B cell (primary cell): ENCODE measurements at regions not wholly inside any gene's neighbourhood (a gene's known extent, or its start where the extent isn't known, plus 50 kb on each side); places are given as distances from the start of the nearest gene placed in this dataset.

Source experiments
- ATAC-seq: fragments of 200-7000 bp; cut with Tn5 transposase; one replicate; pipeline ENCODE4 v1.10.0; 2021; ENCODE audit warnings: low read depth, mild to moderate bottlenecking, moderate number of reproducible peaks, moderate library complexity
- CTCF ChIA-PET: fragments of 350-600 bp; sonication (Branson Sonifier 250); formaldehyde crosslinking; loops from one replicate; lab custom pipeline; 2021; ENCODE audit warnings: antibody characterized with exemption, inconsistent platforms; lab: Charles Lee
- POLR2A ChIA-PET: fragments of 350-600 bp; sonication (Branson Sonifier 250); formaldehyde crosslinking; loops from one replicate; lab custom pipeline; 2021; ENCODE audit warnings: antibody characterized with exemption; lab: Charles Lee
- DNase-seq: peaks from one replicate; pipeline ENCODE4 v3.0.0; 2013
- H2AFZ ChIP-seq: 2 replicates; pipeline ENCODE4 v1.6.1; 2012; ENCODE audit warnings: mild to moderate bottlenecking, low read depth, low read length; ENCODE audit not compliant: insufficient read depth, poor library complexity, severe bottlenecking
- H3K27ac ChIP-seq, 2 donors: 1 replicate in 1 of 2; 2 replicates in 1 of 2; pipeline ENCODE4 v1.5.1; 2012 to 2013; ENCODE audit warnings: low read length in 2 of 2, mild to moderate bottlenecking in 2 of 2, moderate library complexity in 1 of 2
- H3K27me3 ChIP-seq, 4 experiments: fragments of 200-600 bp in 1 of 4; sonication (generic) in 1 of 4; replicated peaks in 1 of 4; 1 replicate in 2 of 4; 2 replicates in 2 of 4; pipeline versions ENCODE4 v1.6.1 to v1.7.0; 2013 to 2016; ENCODE audit warnings: low read length in 3 of 4, mild to moderate bottlenecking in 2 of 4, mixed read lengths in 1 of 4, moderate library complexity in 1 of 4; ENCODE audit not compliant: insufficient read depth in 4 of 4, control insufficient read depth in 3 of 4; ENCODE audit errors: control extremely low read depth in 1 of 4
- H3K36me3 ChIP-seq, 2 experiments: replicated peaks in 1 of 2; 1 replicate in 1 of 2; 2 replicates in 1 of 2; pipeline versions ENCODE4 v1.6.1 to v1.7.1; 2013; ENCODE audit warnings: low read length in 1 of 2; ENCODE audit not compliant: insufficient read depth in 2 of 2, control insufficient read depth in 1 of 2; ENCODE audit errors: control extremely low read depth in 1 of 2, extremely low read depth in 1 of 2
- H3K4me1 ChIP-seq, 2 donors: fragments of 200-600 bp in 1 of 2; sonication (generic) in 1 of 2; 1 replicate in 1 of 2; 2 replicates in 1 of 2; pipeline versions ENCODE4 v1.5.1 to v1.6.1; 2013 to 2017; ENCODE audit warnings: low read length in 2 of 2; ENCODE audit not compliant: control insufficient read depth in 2 of 2, insufficient read depth in 2 of 2
- H3K4me2 ChIP-seq: replicated peaks from 2 replicates; pipeline ENCODE3; 2012; ENCODE audit warnings: mild to moderate bottlenecking, low read depth, low read length; ENCODE audit not compliant: poor library complexity, severe bottlenecking
- H3K4me3 ChIP-seq, 5 experiments: fragments of 200-600 bp in 1 of 5; sonication (generic) in 1 of 5; 1 replicate in 3 of 5; 2 replicates in 2 of 5; pipeline versions ENCODE4 v1.5.1 to v1.7.0; 2011 to 2016; ENCODE audit warnings: low read length in 4 of 5, mild to moderate bottlenecking in 4 of 5, low read depth in 2 of 5, control low read depth in 1 of 5, moderate library complexity in 1 of 5; ENCODE audit not compliant: insufficient read depth in 1 of 5; ENCODE audit errors: control extremely low read depth in 1 of 5, extremely low read depth in 1 of 5
- H3K79me2 ChIP-seq: fragments of 200-600 bp; sonication (generic); one replicate; pipeline ENCODE4 v1.6.0; 2016; ENCODE audit warnings: low read length; ENCODE audit not compliant: control insufficient read depth, insufficient read depth
- H3K9ac ChIP-seq: fragments of 200-600 bp; sonication (generic); 2 replicates; pipeline ENCODE4 v1.6.1; 2017; ENCODE audit warnings: mild to moderate bottlenecking, low read length, moderate library complexity
- H3K9me3 ChIP-seq, 3 donors: one replicate each; pipeline versions ENCODE4 v1.6.1 to v1.7.1; 2013; ENCODE audit warnings: low read length in 2 of 3; ENCODE audit not compliant: control insufficient read depth in 2 of 3, insufficient read depth in 1 of 3; ENCODE audit errors: control extremely low read depth in 1 of 3
- H4K20me1 ChIP-seq: 2 replicates; pipeline ENCODE4 v1.6.0; 2012; ENCODE audit warnings: mild to moderate bottlenecking, low read length; ENCODE audit not compliant: insufficient read depth, control insufficient read depth, poor library complexity, severe bottlenecking
- H3K27ac Mint-ChIP-seq: one replicate; pipeline ENCODE4 v1.8.0; 2021; ENCODE audit warnings: mixed read lengths
- H3K27me3 Mint-ChIP-seq: one replicate; pipeline ENCODE4 v1.8.0; 2021; ENCODE audit warnings: mixed read lengths
- H3K4me1 Mint-ChIP-seq: one replicate; pipeline ENCODE4 v1.8.0; 2021; ENCODE audit warnings: mixed read lengths
- H3K4me3 Mint-ChIP-seq: one replicate; pipeline ENCODE4 v1.8.0; 2021; ENCODE audit warnings: mixed read lengths
- H3K9me3 Mint-ChIP-seq: one replicate; pipeline ENCODE4 v1.8.0; 2022; ENCODE audit warnings: mixed read lengths; ENCODE audit not compliant: insufficient read depth
- EZH2 ChIP-seq: IDR thresholded peaks from 2 replicates; pipeline ENCODE4 v1.6.1; 2012; ENCODE audit warnings: borderline replicate concordance, low read depth, mild to moderate bottlenecking, moderate library complexity, low read length; ENCODE audit not compliant: insufficient read depth, poor library complexity, severe bottlenecking
- WGBS: methylation state at CpG from one replicate; pipeline ENCODE4 v1.1.5; 2013; ENCODE audit warnings: missing lambda C conversion rate; ENCODE audit not compliant: insufficient coverage; 5-methylcytosine and 5-hydroxymethylcytosine counted together
- intact Hi-C: fragments of 100-400 bp; cut with micrococcal nuclease; formaldehyde crosslinking; loops from one replicate; pipeline ENCODE4 v1.10.0; 2022
- TF ChIP-seq, protein P1 (sequence below): fragments of 200-600 bp; IDR thresholded peaks from one replicate; pipeline ENCODE4 v1.8.0; 2022; ENCODE audit warnings: antibody characterized with exemption, mild to moderate bottlenecking

DNA sequence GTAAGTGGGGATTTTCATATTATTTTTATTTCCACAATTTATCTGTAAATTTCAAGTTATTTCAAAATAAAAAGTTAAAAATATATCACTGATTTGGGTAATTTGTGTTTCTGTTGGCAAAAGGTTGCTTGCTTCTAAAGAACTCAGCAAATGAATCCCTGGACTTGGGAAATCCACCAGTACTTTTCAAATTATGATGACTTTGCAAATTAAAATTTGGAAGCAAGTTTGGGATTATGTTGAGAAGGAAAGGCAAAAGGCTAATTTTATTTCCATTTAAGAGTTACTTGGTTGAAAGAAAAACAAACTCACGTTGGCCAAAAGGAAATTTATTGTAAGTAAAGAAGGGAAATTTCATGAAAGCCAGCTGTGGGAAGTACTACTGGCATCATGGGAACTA lies 220.3 kb downstream of the MAP2K6 start:
- no peak for TF ChIP-seq EZH2
- TF ChIP-seq, protein P1, sequence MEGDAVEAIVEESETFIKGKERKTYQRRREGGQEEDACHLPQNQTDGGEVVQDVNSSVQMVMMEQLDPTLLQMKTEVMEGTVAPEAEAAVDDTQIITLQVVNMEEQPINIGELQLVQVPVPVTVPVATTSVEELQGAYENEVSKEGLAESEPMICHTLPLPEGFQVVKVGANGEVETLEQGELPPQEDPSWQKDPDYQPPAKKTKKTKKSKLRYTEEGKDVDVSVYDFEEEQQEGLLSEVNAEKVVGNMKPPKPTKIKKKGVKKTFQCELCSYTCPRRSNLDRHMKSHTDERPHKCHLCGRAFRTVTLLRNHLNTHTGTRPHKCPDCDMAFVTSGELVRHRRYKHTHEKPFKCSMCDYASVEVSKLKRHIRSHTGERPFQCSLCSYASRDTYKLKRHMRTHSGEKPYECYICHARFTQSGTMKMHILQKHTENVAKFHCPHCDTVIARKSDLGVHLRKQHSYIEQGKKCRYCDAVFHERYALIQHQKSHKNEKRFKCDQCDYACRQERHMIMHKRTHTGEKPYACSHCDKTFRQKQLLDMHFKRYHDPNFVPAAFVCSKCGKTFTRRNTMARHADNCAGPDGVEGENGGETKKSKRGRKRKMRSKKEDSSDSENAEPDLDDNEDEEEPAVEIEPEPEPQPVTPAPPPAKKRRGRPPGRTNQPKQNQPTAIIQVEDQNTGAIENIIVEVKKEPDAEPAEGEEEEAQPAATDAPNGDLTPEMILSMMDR, result no peak
- Histone ChIP-seq H3K4me3 (no peak overlapping the region), H4K20me1 (no peaks in the 10 kb centered on the region), H3K79me2 (no peaks in the 10 kb centered on the region), H3K27ac (no peak overlapping the region), H3K9me3 (no peaks in the 10 kb centered on the region), H3K36me3 (no peaks in the 10 kb centered on the region), H2AFZ (no peak overlapping the region), H3K9ac (no peak overlapping the region), H3K4me1 (no peaks in the 10 kb centered on the region), H3K27me3 (no peaks in the 10 kb centered on the region), H3K4me2 (no peak overlapping the region)
- no peak for ATAC-seq
- CTCF ChIA-PET, result no interaction called here
- Mint-ChIP-seq H3K9me3 (no peaks in the 10 kb centered on the region), H3K27me3 (no peaks in the 10 kb centered on the region), H3K4me3 (no peak overlapping the region), H3K27ac (no peak overlapping the region), H3K4me1 (no peaks in the 10 kb centered on the region)
- DNase-seq, result no peak
- WGBS, result no CpG with 5 or more reads among the region's 1 CpG
- intact Hi-C loops, result no loop called here
- POLR2A ChIA-PET, result no interaction called here

DNA sequence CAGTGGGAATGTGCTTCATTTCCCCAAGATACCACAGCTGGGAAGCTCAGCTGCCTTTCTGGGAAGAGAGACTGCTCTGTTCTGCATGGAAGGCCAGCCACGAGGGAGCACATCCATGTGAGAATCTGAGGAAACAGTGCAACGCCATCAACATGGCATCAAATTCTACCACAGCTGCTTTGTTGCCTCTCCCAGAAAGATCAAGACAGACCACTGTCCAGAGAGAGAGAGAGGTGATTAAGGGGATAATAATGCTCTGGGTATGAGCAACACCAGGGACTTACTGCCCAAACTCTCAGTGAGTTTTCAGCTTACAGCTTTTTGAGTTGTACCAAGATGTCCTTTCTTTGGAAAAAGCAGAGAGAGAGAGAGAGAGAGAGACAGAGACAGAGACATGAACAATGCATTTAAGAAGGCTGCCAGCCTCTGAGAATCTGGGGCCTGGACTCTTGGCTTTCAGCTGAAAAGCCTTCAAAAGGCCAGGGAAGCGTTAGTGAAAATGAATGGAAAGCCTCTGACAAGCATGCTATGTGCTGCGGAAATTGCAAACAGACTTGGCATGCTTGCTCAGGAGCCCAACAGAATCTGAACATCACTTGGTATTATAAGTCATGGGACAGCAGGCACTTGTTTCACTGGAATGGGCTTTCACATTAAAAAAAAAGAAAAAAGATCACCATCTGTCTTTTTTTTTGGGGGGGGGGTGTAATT lies 223.1 kb downstream of the MAP2K6 start:
- H4K20me1 ChIP-seq, result no peaks in the 10 kb centered on the region
- Mint-ChIP-seq H3K4me3 (no peak overlapping the region), H3K9me3 (no peaks in the 10 kb centered on the region), H3K27me3 (no peaks in the 10 kb centered on the region), H3K27ac (no peak overlapping the region), H3K4me1 (no peaks in the 10 kb centered on the region)
- no peaks in the 10 kb centered on the region for H3K36me3 ChIP-seq
- H3K9ac ChIP-seq, result no peak overlapping the region
- no peak overlapping the region for H3K27ac ChIP-seq
- H3K4me3 ChIP-seq, result no peak overlapping the region
- 77% methylated on average over 3 of the region's 4 CpGs for WGBS
- no peak overlapping the region for H3K4me2 ChIP-seq
- H3K27me3 ChIP-seq, result no peaks in the 10 kb centered on the region
- POLR2A ChIA-PET, result no interaction called here
- no peaks in the 10 kb centered on the region for H3K79me2 ChIP-seq
- H3K9me3 ChIP-seq, result no peaks in the 10 kb centered on the region
- ATAC-seq (no peak), DNase-seq (no peak)
- TF ChIP-seq EZH2, result no peak
- TF ChIP-seq, protein P1, result no peak
- no peak overlapping the region for H2AFZ ChIP-seq
- no peaks in the 10 kb centered on the region for H3K4me1 ChIP-seq
- intact Hi-C loops, result no loop called here
- CTCF ChIA-PET, result no interaction called here
